GM20000 (cell line): ENCODE measurements at regions not wholly inside any gene's neighbourhood (a gene's known extent, or its start where the extent isn't known, plus 50 kb on each side); places are given as distances from the start of the nearest gene placed in this dataset.
"Not testable (repeated sequence)": the region's sequence is repeated elsewhere in the genome, so short reads cannot be mapped to it uniquely, and the experiment has no call there.

Source experiments
- DNase-seq: peaks from one replicate; pipeline ENCODE4 v3.0.0; 2012; ENCODE audit warnings: low spot score
- CTCF ChIP-seq: IDR thresholded peaks from 2 replicates; pipeline ENCODE4 v1.5.1; 2012; ENCODE audit warnings: mild to moderate bottlenecking, control low read depth; ENCODE audit errors: extremely low read depth, missing control alignments

DNA sequence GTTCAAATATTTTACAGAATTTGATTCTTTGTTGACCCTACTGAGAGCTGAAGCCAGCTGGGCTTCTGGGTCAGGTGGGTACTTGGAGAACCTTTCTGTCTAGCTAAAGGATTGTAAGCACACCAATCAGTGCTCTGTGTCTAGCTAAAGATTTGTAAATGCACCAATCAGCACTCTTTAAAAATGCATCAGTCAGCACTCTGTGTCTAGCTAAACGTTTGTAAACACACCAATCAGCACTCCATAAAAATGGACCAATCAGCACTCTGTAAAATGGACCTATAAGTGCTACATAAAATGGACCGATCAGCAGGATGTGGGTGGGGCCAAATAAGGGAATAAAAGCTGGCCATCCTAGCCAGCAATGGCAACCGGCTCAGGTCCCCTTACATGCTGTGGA, 76.4 kb upstream of the TMSB4Y start:
- not testable (repeated sequence) for DNase-seq

- DNase-seq = no peak
- no peak for TF ChIP-seq CTCF
Observed at GRCh38 chrY:13615943-13616304, 87.8 kb upstream of the TMSB4Y start.

- DNase-seq = no peak
- no peak for TF ChIP-seq CTCF
Observed at GRCh38 chrY:13615301-13615942, 88.3 kb upstream of the TMSB4Y start.

- TF ChIP-seq CTCF = no peak
- no peak for DNase-seq
Observed at GRCh38 chrY:13612916-13613315, 90.8 kb upstream of the TMSB4Y start.

- TF ChIP-seq CTCF = no peak
- DNase-seq = no peak
Observed at GRCh38 chrY:13611965-13612364, 91.7 kb upstream of the TMSB4Y start.

- TF ChIP-seq CTCF = no peak
- no peak for DNase-seq
Observed at GRCh38 chrY:13592450-13592849, 111.2 kb upstream of the TMSB4Y start.

- DNase-seq = not testable (repeated sequence)
Observed at GRCh38 chrY:13570931-13571330, 91.1 kb upstream of the UTY start.

- no peak for DNase-seq
- no peak for TF ChIP-seq CTCF
Observed at GRCh38 chrY:13567186-13567585, 87.4 kb upstream of the UTY start.

DNA sequence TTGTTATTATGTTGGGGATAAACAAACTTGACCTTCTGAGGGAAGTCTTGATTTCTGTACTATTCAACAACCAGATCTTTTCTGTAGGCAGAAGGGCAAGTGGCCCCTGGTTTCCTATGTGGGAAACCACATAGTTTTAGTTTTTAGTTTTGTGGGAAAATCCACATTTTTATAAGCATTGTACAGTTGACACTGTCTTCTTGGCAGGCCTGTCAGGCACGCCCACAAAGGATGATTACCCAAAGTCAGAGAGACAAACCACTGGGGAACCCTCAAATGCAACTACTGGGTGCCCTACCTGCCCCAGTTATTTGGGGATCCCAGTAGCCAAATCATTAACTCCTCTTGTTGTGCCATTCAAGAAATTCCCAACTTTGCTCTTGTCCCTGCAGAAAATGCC, 75.1 kb upstream of the UTY start:
- no peak for TF ChIP-seq CTCF
- no peak for DNase-seq
